Epithelial cell of esophagus (primary cell): ENCODE measurements at regions not wholly inside any gene's neighbourhood (a gene's known extent, or its start where the extent isn't known, plus 50 kb on each side); places are given as distances from the start of the nearest gene placed in this dataset.

ENCODE experiments used
- DNase-seq: peaks from one replicate; pipeline ENCODE4 v3.0.0; 2010; ENCODE audit warnings: low read depth
- H3K4me3 ChIP-seq: 2 replicates; pipeline ENCODE4 v1.5.1; 2011; ENCODE audit warnings: mild to moderate bottlenecking, low read length, control low read depth
- TF ChIP-seq, protein P1 (sequence below): IDR thresholded peaks from 2 replicates; pipeline ENCODE4 v1.5.1; 2011; ENCODE audit warnings: low read depth, mild to moderate bottlenecking, low read length, control low read depth, inconsistent platforms; ENCODE audit not compliant: insufficient read depth; ENCODE audit errors: missing control alignments

DNA sequence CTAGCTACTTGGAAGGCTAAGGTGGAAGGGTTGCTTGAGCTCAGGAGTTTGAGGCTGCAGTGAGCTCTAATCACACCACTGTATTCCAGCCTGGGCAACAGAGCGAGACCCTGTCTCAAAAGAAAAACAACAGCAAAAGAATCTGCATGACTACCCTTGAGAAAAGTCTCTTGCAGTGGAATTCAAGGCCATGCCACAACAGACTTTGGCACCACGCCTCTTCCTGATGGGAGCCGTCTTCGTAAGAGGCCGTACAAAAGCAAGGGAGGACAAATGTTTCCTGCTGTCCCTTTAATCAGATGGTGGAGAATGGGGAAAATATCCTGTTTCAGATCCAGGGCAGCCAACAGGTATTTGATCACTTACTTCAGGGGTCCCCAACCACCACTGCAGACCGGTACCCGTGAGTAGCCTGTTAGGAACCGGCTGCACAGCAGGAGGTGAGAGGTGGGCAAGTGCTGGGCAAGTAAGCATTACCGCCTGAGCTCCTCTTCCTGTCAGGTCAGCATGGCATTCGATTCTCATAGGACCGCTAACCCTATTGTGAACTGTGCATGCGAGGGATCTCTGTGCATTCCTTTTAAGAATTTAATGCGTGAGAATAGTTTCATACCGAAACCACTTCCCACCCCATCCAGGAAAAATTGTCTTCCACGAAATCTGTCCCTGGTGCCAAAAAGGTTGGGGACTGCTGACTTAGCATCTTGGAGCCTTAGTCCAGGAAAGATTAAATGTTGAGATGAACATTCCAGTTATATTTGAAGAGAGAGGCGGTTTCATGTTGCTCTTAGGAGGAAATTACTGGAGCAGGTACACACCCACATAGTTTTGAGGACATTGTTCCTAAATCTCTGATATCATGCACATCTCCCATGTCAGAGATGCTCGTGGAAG is 94.4 kb upstream of the XPO1 start:
- H3K4me3 ChIP-seq: no peak overlapping the region
- peak; percentile 4 for DNase-seq
- TF ChIP-seq, protein P1, sequence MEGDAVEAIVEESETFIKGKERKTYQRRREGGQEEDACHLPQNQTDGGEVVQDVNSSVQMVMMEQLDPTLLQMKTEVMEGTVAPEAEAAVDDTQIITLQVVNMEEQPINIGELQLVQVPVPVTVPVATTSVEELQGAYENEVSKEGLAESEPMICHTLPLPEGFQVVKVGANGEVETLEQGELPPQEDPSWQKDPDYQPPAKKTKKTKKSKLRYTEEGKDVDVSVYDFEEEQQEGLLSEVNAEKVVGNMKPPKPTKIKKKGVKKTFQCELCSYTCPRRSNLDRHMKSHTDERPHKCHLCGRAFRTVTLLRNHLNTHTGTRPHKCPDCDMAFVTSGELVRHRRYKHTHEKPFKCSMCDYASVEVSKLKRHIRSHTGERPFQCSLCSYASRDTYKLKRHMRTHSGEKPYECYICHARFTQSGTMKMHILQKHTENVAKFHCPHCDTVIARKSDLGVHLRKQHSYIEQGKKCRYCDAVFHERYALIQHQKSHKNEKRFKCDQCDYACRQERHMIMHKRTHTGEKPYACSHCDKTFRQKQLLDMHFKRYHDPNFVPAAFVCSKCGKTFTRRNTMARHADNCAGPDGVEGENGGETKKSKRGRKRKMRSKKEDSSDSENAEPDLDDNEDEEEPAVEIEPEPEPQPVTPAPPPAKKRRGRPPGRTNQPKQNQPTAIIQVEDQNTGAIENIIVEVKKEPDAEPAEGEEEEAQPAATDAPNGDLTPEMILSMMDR: no peak

DNA sequence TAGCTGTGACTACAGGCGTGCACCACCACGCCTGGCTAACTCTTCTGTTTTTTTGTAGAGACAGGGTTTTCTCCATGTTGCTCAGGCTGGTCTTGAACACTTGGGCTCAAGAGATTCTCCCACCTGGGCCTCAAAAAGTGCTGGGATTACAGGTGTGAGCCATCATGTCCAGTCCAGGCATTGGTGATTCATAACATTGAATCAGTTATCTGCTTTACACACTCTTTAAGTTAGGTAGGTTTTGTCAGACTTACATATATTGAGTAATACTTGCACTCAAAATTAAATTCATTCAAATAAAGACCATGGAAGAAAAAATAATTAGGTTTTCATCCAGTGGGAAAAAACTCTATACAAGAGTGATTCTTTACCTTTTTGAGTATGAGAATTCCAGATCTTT is 93.2 kb upstream of the XPO1 start:
- TF ChIP-seq, protein P1: no peak
- peak; percentile 52 for DNase-seq
- H3K4me3 ChIP-seq: no peak overlapping the region

DNA sequence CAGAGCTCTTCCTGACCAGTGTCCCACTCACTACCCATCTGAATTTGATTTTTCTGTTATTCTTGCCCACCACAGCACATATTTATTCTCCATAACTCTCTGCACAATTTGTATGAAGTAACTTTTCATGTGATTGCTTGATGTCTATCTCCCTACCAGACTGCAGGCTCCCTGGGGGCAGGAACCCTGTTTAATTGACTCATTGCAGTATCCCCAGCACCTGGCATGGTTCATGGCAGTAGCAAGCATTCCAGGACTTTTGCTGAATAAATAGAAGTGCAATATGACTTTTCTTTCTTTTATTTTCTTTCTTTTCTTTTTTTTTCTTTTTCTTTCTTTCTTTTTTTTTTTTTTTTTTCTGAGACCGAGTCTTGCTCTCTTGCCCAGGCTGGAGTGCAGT is 88.7 kb upstream of the XPO1 start:
- no peak overlapping the region for H3K4me3 ChIP-seq
- TF ChIP-seq, protein P1: no peak
- DNase-seq: no peak

DNA sequence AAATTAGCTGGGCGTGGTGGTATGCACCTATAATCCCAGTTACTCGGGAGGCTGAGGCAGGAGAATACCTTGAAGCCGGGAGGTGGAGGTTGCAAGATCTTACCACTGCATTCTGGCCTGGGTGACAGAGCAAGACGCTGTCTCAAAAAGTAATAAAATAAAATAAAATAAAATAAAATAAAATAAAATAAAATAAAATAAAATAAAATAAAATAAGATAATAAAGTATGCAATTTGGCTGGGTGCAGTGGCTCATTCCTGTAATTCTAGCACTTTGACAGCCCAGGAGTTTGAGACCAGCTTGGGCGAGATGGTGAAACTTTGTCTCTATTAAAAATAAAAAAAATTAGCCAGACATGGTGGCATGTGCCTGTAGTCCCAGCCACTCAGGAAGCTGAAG is 85.6 kb upstream of the XPO1 start:
- H3K4me3 ChIP-seq: no peak overlapping the region
- DNase-seq: no peak
- TF ChIP-seq, protein P1: no peak

DNA sequence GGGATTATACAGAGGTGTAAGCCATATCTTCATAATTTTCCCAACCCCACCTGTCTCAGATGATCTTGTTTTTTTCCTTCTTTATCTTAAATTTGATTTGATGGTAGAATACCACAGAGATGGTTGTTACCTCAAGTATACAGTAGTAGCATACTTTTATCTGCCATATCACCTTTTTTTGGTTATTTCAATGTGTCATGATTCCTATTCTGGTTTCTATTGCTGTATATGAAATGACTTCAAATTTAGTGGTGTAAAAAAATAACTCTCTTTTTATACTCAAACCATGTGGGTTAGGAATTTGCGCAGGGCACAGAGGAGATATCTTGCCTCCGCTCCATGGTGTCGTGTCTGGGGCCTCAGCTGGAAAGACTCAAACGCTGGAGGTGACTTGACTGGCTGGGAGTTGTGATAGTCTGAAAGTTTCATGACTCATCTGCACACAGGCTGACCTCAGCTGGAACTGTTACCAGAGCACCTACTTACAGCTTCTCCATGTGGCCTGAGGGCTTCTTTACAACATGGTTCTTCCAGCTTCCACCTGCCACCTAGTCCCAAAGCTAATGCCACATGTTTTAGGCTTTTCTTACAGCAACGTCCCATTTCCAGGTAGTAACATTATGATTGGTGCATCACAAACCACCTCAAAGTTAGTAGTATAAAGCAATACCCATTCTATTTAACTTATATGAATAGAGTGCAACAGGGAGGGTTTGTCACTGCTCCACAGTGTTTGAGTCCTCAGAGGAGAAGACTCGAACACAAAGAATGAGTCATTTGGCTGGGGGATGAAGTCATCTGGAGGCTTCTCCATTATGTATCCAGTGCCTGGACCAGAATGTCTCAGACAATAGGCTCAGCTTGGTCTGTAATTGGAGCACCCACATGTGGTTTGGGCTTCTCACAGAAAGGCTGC is 82.3 kb upstream of the XPO1 start:
- H3K4me3 ChIP-seq: no peak overlapping the region
- DNase-seq: peak; percentile 94
- TF ChIP-seq, protein P1: no peak

DNA sequence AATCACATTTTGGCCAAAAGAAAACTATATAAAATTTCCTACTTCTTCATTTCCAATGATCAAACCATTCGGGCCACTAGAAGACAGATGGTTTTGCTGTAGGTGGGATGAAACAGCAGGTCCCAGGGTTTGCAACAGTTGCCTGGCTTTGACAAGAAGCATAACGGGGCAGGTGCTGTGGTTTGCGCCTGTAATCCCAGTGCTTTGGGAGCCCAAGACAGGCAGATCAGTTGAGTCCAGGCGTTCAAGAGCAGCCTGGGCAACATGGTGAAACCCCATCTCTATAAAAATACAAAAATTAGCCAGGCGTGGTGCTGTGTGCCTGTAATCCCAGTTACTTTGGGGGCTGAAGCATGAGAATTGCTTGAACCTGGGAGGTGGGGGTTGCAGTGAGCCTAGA is 81.4 kb upstream of the XPO1 start:
- TF ChIP-seq, protein P1: no peak
- no peak for DNase-seq
- no peak overlapping the region for H3K4me3 ChIP-seq
